Heart right ventricle (tissue), 16 donors: ENCODE measurements at regions not wholly inside any gene's neighbourhood (a gene's known extent, or its start where the extent isn't known, plus 50 kb on each side); places are given as distances from the start of the nearest gene placed in this dataset.

ENCODE experiments used
- ATAC-seq, 8 donors: fragments of 200-7000 bp; cut with Tn5 transposase; one replicate each; pipeline ENCODE4 v1.9.1; 2020; ENCODE audit warnings: mild to moderate bottlenecking in 8 of 8, moderate library complexity in 8 of 8, moderate number of reproducible peaks in 1 of 8
- DNase-seq, 2 donors: peaks; one replicate each; pipeline ENCODE4 v3.0.0-alpha.2; 2020
- H3K27ac ChIP-seq, 10 donors: fragments of 200-600 bp; sonication (generic) in 2 of 10; one replicate each; pipeline versions ENCODE4 v1.5.0 to v1.8.0; 2020 to 2022; ENCODE audit warnings: mild to moderate bottlenecking in 3 of 10
- H3K27me3 ChIP-seq, 7 donors: fragments of 200-600 bp; one replicate each; pipeline ENCODE4 v1.8.0; 2021 to 2022; ENCODE audit warnings: mild to moderate bottlenecking in 2 of 7
- H3K36me3 ChIP-seq, 9 donors: fragments of 200-600 bp; sonication (generic) in 1 of 9; one replicate each; pipeline versions ENCODE4 v1.5.0 to v1.8.0; 2020 to 2022; ENCODE audit warnings: mild to moderate bottlenecking in 2 of 9
- H3K4me1 ChIP-seq, 9 donors: fragments of 200-600 bp; sonication (generic) in 1 of 9; one replicate each; pipeline versions ENCODE4 v1.5.0 to v1.8.0; 2020 to 2022; ENCODE audit warnings: mild to moderate bottlenecking in 4 of 9
- H3K4me3 ChIP-seq, 10 donors: fragments of 200-600 bp; sonication (generic) in 2 of 10; one replicate each; pipeline versions ENCODE4 v1.5.0 to v1.8.0; 2020 to 2022; ENCODE audit warnings: mild to moderate bottlenecking in 7 of 10, moderate library complexity in 2 of 10
- H3K9me3 ChIP-seq, 11 donors: fragments of 200-600 bp in 10 of 11; sonication (generic) in 2 of 11; one replicate each; pipeline versions ENCODE4 v1.5.0 to v1.8.0; 2013 to 2022; ENCODE audit warnings: mild to moderate bottlenecking in 2 of 11, control low read depth in 1 of 11, moderate library complexity in 1 of 11
- WGBS, 2 donors: extraction: QIAGEN DNeasy Blood & Tissue Kit; methylation state at CpG; one replicate each; pipeline ENCODE4 v1.1.7; 2013; ENCODE audit warnings: inconsistent platforms in 1 of 2; 5-methylcytosine and 5-hydroxymethylcytosine counted together
- intact Hi-C, 10 donors: fragments of 100-400 bp; cut with DNase I; formaldehyde crosslinking; loops; one replicate each; pipeline versions ENCODE4 v1.11.1 to v1.14.2; 2022
- TF ChIP-seq, protein P1 (sequence below), 9 donors: fragments of 200-600 bp; sonication (generic) in 2 of 9; IDR thresholded peaks; one replicate each; pipeline versions ENCODE4 v1.5.0 to v1.8.0; 2021 to 2022; ENCODE audit warnings: antibody characterized with exemption in 9 of 9, mild to moderate bottlenecking in 5 of 9, moderate library complexity in 1 of 9
- donor health status: Arrhythmogenic right ventricular cardiomyopathy.
- donor health status: ischemic (EF 13 %, LVEDD 7.1; RV severe dilation, severe dysfunction).
- donor health status: healthy with polysubstance abuse.
- donor health status: DM: no; HTN: yes; CAD: no.
- donor health status: DM: no; HTN: no; CAD: no.
- donor health status: ischemic (EF 25% LVEDD 6.9; RV normal size, moderate dysfunction).
- donor health status: ischemic (EF 25% LVEDD 5.7; RV mildly dilated, moderate dysfunction).
- donor health status: healthy.
- donor health status: DM: yes; HTN: yes; CAD: no.
- donor health status: Ischemic cardiomyopathy.
- donor health status: ischemic (EF 35%, LVEDD 5.7; RV mildly dilated, moderate dysfunction).
- donor health status: nonischemic (EF 11% LVEDD 7.7; RV severe dilation, severe dysfunction).
- donor health status: DM: yes; HTN: yes; CAD: no.
- donor health status: PGD.
- donor health status: ischemic (EF 29% LVEDD 5.4; RV normal size, mild dysfunction).
- donor health status: nonischemic (EF 23%, LVEDD 6.1; RV moderate dilation, normal function).

DNA sequence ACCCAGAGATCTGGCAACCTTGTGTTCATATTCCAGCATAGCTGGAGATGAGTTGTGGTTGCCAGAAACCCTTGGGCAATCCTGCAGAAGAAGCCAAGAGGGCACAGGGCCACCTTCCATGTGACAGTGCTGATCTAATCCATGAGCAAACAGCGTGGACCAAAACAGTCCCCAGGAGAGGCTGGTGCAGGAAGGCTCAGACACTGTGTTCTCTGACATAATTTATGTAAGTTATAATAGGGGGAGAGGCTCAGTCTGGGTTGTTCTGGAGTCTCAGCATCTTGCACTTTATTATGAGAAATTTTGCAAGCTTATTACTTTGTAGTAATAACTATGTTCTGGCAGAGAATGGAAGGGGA lies 273.9 kb downstream of the HAPSTR1 start:
- Histone ChIP-seq H3K4me1 (peaks cover 0 to 22% (median 5%) of the 10 kb centered on the region in 9 donors), H3K27ac (peak overlapping the region in 9 of 10 donors; percentile 17 to 79 (median 55)), H3K27me3 (no peaks in the 10 kb centered on the region), H3K9me3 (no peaks in the 10 kb centered on the region), H3K4me3 (no peak overlapping the region), H3K36me3 (no peaks in the 10 kb centered on the region)
- peak; percentile 66 to 80 for DNase-seq
- intact Hi-C loops, result no loop called here
- TF ChIP-seq, protein P1, sequence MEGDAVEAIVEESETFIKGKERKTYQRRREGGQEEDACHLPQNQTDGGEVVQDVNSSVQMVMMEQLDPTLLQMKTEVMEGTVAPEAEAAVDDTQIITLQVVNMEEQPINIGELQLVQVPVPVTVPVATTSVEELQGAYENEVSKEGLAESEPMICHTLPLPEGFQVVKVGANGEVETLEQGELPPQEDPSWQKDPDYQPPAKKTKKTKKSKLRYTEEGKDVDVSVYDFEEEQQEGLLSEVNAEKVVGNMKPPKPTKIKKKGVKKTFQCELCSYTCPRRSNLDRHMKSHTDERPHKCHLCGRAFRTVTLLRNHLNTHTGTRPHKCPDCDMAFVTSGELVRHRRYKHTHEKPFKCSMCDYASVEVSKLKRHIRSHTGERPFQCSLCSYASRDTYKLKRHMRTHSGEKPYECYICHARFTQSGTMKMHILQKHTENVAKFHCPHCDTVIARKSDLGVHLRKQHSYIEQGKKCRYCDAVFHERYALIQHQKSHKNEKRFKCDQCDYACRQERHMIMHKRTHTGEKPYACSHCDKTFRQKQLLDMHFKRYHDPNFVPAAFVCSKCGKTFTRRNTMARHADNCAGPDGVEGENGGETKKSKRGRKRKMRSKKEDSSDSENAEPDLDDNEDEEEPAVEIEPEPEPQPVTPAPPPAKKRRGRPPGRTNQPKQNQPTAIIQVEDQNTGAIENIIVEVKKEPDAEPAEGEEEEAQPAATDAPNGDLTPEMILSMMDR (IDR thresholded peaks at IDR 0.05), result no peak
- 24 to 41% methylated on average over 1 of the region's 1 CpG for WGBS, 2 donors
- peak; percentile 86 to 95 (median 90) for ATAC-seq

DNA sequence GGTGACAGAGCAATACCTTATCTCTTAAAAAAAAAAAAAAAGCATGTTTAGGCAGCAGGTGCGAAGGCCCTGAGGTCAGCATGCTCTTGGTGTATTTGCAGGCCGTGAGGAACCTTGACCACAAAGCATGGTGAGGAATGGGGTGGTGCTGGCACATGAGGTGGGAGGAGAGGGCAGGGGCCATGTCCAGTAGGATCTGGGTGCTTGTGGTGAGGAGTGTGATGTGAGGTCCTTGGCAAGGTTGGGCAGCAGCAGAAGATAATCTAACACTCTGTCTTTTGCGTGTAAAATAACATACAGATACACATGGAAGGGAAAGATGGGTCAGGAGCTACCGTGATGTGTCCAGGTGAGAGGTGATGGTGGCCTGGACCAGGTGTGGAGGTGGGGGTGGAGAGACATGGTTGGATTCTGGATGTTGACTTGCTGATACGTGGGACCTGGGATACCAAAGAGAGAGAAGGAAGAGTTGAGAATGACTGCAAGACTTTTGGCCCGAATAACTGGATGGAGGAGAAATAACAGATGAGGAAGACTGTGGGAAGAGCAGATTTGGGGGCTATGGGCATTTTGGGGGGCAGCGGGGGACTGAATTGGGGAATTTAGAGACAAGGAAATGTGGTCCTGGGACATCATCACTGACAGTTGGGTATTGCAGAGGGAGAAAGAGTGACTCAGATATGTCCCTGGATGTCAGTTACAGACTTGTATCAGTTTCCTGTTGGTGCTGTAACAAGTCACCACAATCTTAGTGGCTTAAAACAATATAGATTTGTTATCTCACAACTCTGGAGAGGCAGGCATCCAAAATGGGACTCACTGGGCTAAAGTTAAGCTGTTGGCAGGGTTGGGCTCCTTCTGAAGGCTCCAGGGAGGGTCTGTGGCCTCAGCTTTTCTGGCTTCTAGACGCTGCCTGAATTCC lies 274.9 kb downstream of the HAPSTR1 start:
- H3K27ac ChIP-seq, result peak overlapping the region in 9 of 10 donors; percentile 17 to 79 (median 55)
- ATAC-seq (no peak), DNase-seq (no peak)
- 83 to 86% methylated on average over 8 of the region's 8 CpGs for whole genome bisulfite sequencing, 2 donors
- peaks cover 0 to 22% (median 5%) of the 10 kb centered on the region in 9 donors for H3K4me1 ChIP-seq
- TF ChIP-seq, protein P1 (IDR thresholded peaks at IDR 0.05), result no peak
- peaks cover 0 to 2% (median 0%) of the 10 kb centered on the region in 11 donors for H3K9me3 ChIP-seq
- no peak overlapping the region for H3K4me3 ChIP-seq
- intact Hi-C loops, result no loop called here
- no peaks in the 10 kb centered on the region for H3K27me3 ChIP-seq
- H3K36me3 ChIP-seq, result no peaks in the 10 kb centered on the region

DNA sequence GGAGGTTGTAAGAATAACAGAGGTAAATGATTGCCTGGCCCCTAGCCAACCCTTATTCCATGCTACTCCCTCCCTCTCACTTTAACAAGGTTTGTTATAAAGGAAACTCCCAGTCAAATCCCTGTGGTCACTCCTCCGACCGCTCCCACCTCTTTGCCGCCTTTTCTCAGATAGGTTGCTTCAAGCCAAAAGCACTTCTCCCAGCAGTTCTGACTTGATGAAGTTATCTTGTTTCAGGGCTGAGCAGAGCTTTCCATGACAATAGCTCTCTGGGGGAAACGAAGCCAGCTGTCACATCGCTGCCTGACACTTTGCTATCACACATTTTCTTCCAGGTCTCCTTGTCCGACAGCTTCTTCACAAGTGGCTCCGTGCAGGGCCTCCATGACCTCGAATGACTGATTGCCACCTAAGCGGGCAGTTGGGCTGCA lies 278.6 kb downstream of the HAPSTR1 start:
- no peaks in the 10 kb centered on the region for H3K27me3 ChIP-seq
- no peaks in the 10 kb centered on the region for H3K36me3 ChIP-seq
- ATAC-seq (peak; percentile 50 to 87 (median 84)), DNase-seq (peak; percentile 55 to 74)
- no peak overlapping the region for H3K4me3 ChIP-seq
- H3K27ac ChIP-seq, result peak overlapping the region in 8 of 10 donors; percentile 35 to 76 (median 58)
- H3K9me3 ChIP-seq, result peaks cover 0 to 8% (median 0%) of the 10 kb centered on the region in 11 donors
- WGBS, 2 donors, result 24 to 34% methylated on average over 9 of the region's 9 CpGs
- intact Hi-C loops, result loop anchor here in 3 of 10 donors (1.0 to 10.0 kb wide), 3 partner anchors 58 to 425 kb away; no protein-coding TSS in a partner anchor
- H3K4me1 ChIP-seq, result peaks cover 3 to 40% (median 19%) of the 10 kb centered on the region in 9 donors
- TF ChIP-seq, protein P1 (IDR thresholded peaks at IDR 0.05), result no peak

DNA sequence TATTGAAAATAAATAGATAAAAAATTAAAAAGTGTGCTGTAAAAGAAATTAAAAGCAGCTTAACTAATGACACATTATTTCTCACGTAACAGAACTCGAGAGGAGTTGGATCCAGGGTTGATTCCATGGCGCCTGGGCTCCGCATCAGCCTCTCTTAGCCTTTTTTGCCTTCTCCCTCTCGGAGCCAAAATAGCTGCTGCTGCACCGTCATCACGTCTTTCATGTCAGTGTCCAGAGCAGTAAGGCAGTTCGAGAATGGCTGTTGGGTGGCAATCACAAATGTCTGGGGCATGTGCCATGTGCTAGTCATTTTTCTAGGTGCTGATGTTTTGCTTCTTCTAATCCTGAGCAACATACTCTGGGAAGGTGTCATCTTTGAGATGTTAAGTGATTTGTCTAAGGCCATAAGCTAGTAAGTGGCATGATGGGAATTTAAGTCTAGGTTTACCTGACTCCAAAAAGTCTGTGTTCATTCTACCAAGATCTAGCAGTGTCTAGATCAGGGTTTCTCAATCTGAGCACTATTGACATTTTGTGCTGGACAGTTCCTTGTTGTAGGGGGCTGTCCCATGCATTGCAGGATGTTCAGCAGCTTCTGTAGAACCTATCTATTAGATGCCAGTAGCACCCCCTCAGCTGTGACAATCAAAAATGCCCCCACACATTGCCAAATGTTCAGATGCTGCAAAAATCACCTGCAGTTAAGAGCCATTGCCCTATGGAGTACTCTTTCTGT lies 280.4 kb downstream of the HAPSTR1 start:
- intact Hi-C loops, result loop anchor here in 3 of 10 donors (2.0 to 10.0 kb wide), 3 partner anchors 51 to 423 kb away; no protein-coding TSS in a partner anchor
- ATAC-seq, result no peak
- Histone ChIP-seq H3K4me1 (peaks cover 0 to 26% (median 11%) of the 10 kb centered on the region in 9 donors), H3K27me3 (no peaks in the 10 kb centered on the region), H3K36me3 (no peaks in the 10 kb centered on the region), H3K9me3 (peaks cover 0 to 8% (median 0%) of the 10 kb centered on the region in 11 donors), H3K4me3 (no peak overlapping the region), H3K27ac (peak overlapping the region in 1 of 10 donors; percentile 20)
- DNase-seq, result no peak
- 88 to 92% methylated on average over 8 of the region's 8 CpGs for WGBS, 2 donors
- TF ChIP-seq, protein P1 (IDR thresholded peaks at IDR 0.05), result no peak
